IMR-90 (cell line): ENCODE measurements at regions not wholly inside any gene's neighbourhood (a gene's known extent, or its start where the extent isn't known, plus 50 kb on each side); places are given as distances from the start of the nearest gene placed in this dataset.

ENCODE experiments used
- ATAC-seq: fragments of 200-7000 bp; cut with Tn5 transposase; 2 replicates; pipeline ENCODE4 v1.9.1; 2020; ENCODE audit warnings: low read depth, mild to moderate bottlenecking, moderate library complexity
- BruUV-seq: library from RNA; stranded (reverse); fragments of 400-500 nt; replicated peaks from 2 replicates; lab custom pipeline; 2021; lab: Mats Ljungman, UMichigan
- CTCF ChIA-PET: fragments of 300-600 bp; formaldehyde crosslinking; extraction: SDS; loops from one replicate; lab custom pipeline; 2021; ENCODE audit warnings: antibody characterized with exemption; lab: Yijun Ruan, JAX
- POLR2A ChIA-PET: fragments of 300-600 bp; sonication (Branson Sonifier 250); formaldehyde crosslinking; loops from one replicate; lab custom pipeline; 2022; ENCODE audit warnings: antibody characterized with exemption; ENCODE audit not compliant: unreplicated experiment; lab: Charles Lee
- DNase-seq: peaks from one replicate; pipeline ENCODE4 v3.0.0; 2013
- H2AFZ ChIP-seq: replicated peaks from 2 replicates; pipeline ENCODE3; 2013; ENCODE audit warnings: low read length, mild to moderate bottlenecking; ENCODE audit not compliant: poor library complexity
- H2AK5ac ChIP-seq: 2 replicates; pipeline ENCODE4 v1.6.1; 2013; ENCODE audit warnings: low read depth, low read length, inconsistent platforms
- H2AK9ac ChIP-seq: replicated peaks from 2 replicates; pipeline ENCODE3; 2013; ENCODE audit warnings: mild to moderate bottlenecking, low read depth, low read length, moderate library complexity; ENCODE audit not compliant: poor library complexity
- H2BK120ac ChIP-seq: 2 replicates; pipeline ENCODE4 v1.6.1; 2013; ENCODE audit warnings: low read depth, low read length, inconsistent platforms
- H2BK15ac ChIP-seq: 3 replicates; pipeline ENCODE4 v1.6.1; 2013; ENCODE audit warnings: low read depth, low read length, inconsistent platforms
- H2BK20ac ChIP-seq: 2 replicates; pipeline ENCODE4 v1.6.1; 2013; ENCODE audit warnings: low read depth, mild to moderate bottlenecking, inconsistent platforms, low read length, moderate library complexity
- H2BK5ac ChIP-seq: 2 replicates; pipeline ENCODE4 v1.6.1; 2013; ENCODE audit warnings: mild to moderate bottlenecking, low read depth, low read length, inconsistent platforms; ENCODE audit not compliant: poor library complexity, severe bottlenecking
- H3K14ac ChIP-seq: replicated peaks from 2 replicates; pipeline ENCODE4 v1.6.1; 2013; ENCODE audit warnings: low read depth, low read length, inconsistent platforms
- H3K18ac ChIP-seq: 2 replicates; pipeline ENCODE4 v1.6.1; 2013; ENCODE audit warnings: low read depth, low read length, control low read depth
- H3K23ac ChIP-seq: 2 replicates; pipeline ENCODE4 v1.6.1; 2013; ENCODE audit warnings: low read depth, low read length, inconsistent platforms
- H3K27ac ChIP-seq: 2 replicates; pipeline ENCODE4 v1.5.1; 2013; ENCODE audit warnings: mild to moderate bottlenecking, control low read depth, low read length; ENCODE audit not compliant: insufficient read depth
- H3K27me3 ChIP-seq: 2 replicates; pipeline ENCODE4 v1.6.1; 2013; ENCODE audit warnings: low read length; ENCODE audit not compliant: control insufficient read depth, insufficient read depth
- H3K36me3 ChIP-seq: 2 replicates; pipeline ENCODE4 v1.6.1; 2013; ENCODE audit warnings: low read length, mixed read lengths; ENCODE audit not compliant: control insufficient read depth, insufficient read depth
- H3K4ac ChIP-seq: 2 replicates; pipeline ENCODE4 v1.6.1; 2013; ENCODE audit warnings: low read depth, low read length, inconsistent platforms
- H3K4me1 ChIP-seq: 2 replicates; pipeline ENCODE4 v1.6.1; 2013; ENCODE audit warnings: low read length, mixed read lengths; ENCODE audit not compliant: control insufficient read depth, insufficient read depth
- H3K4me2 ChIP-seq: 2 replicates; pipeline ENCODE4 v1.6.1; 2013; ENCODE audit warnings: low read depth, mild to moderate bottlenecking, control low read depth, low read length, moderate library complexity
- H3K4me3 ChIP-seq: 2 replicates; pipeline ENCODE4 v1.5.1; 2013; ENCODE audit warnings: low read depth, mild to moderate bottlenecking, control low read depth, low read length, moderate library complexity; ENCODE audit not compliant: insufficient read depth
- H3K56ac ChIP-seq: 2 replicates; pipeline ENCODE4 v1.6.1; 2013; ENCODE audit warnings: low read length, inconsistent platforms; ENCODE audit not compliant: insufficient read depth; ENCODE audit errors: extremely low read depth
- H3K79me1 ChIP-seq, 2 experiments: 2 replicates each; pipeline ENCODE4 v1.6.1; 2013; ENCODE audit warnings: low read length in 2 of 2, inconsistent platforms in 1 of 2, low read depth in 1 of 2
- H3K9ac ChIP-seq: 2 replicates; pipeline ENCODE4 v1.6.1; 2013; ENCODE audit warnings: low read depth, low read length, control low read depth
- H3K9me1 ChIP-seq: 2 replicates; pipeline ENCODE4 v1.6.1; 2013; ENCODE audit warnings: low read length, inconsistent platforms; ENCODE audit not compliant: insufficient read depth
- H3K9me3 ChIP-seq: 2 replicates; pipeline ENCODE4 v1.6.1; 2013; ENCODE audit warnings: low read length; ENCODE audit not compliant: control insufficient read depth, insufficient read depth
- H4K20me1 ChIP-seq: 2 replicates; pipeline ENCODE4 v1.6.1; 2013; ENCODE audit warnings: low read length, inconsistent platforms; ENCODE audit not compliant: insufficient read depth
- H4K5ac ChIP-seq: 2 replicates; pipeline ENCODE4 v1.6.1; 2013; ENCODE audit warnings: mild to moderate bottlenecking, low read depth, low read length, control low read depth
- H4K8ac ChIP-seq, 2 experiments: 2 replicates each; pipeline ENCODE4 v1.6.1; 2013; ENCODE audit warnings: low read depth in 2 of 2, low read length in 2 of 2, control low read depth in 1 of 2, inconsistent platforms in 1 of 2
- H4K91ac ChIP-seq: 2 replicates; pipeline ENCODE4 v1.6.1; 2013; ENCODE audit warnings: low read depth, low read length, inconsistent platforms; ENCODE audit not compliant: insufficient read depth
- BHLHE40 ChIP-seq: fragments of 150-350 bp; IDR thresholded peaks from 2 replicates; pipeline ENCODE4 v1.6.1; 2016; ENCODE audit warnings: mild to moderate bottlenecking, low read depth, low read length
- CEBPB ChIP-seq: IDR thresholded peaks from 2 replicates; pipeline ENCODE4 v1.6.1; 2012; ENCODE audit warnings: low read depth, low read length, improper control_type of control experiment
- ELK1 ChIP-seq: fragments of 150-350 bp; IDR thresholded peaks from 2 replicates; pipeline ENCODE4 v1.6.1; 2016; ENCODE audit warnings: low read depth, mild to moderate bottlenecking, low read length, moderate library complexity, borderline replicate concordance
- RCOR1 ChIP-seq: IDR thresholded peaks from 2 replicates; pipeline ENCODE4 v1.6.1; 2012; ENCODE audit warnings: mild to moderate bottlenecking, low read length, improper control_type of control experiment; ENCODE audit not compliant: insufficient replicate concordance
- WGBS, 2 experiments: methylation state at CpG; one replicate each; pipeline versions ENCODE4 v1.1.5 to v1.1.7; 2013; ENCODE audit warnings: missing lambda C conversion rate in 2 of 2; ENCODE audit not compliant: insufficient read length in 1 of 2; ENCODE audit errors: extremely low coverage in 2 of 2; 5-methylcytosine and 5-hydroxymethylcytosine counted together
- dilution Hi-C: fragments of 300-500 bp; cut with HindIII; formaldehyde crosslinking; loops from one replicate; pipeline ENCODE4 v1.14.3; 2018; ENCODE audit warnings: low sequenced_read_pairs; ENCODE audit not compliant: unreplicated experiment
- in situ Hi-C: fragments of 300-500 bp; cut with MboI; formaldehyde crosslinking; loops from 3 replicates; pipeline ENCODE4 v1.14.3; 2019; ENCODE audit warnings: low sequenced_read_pairs, inconsistent platforms, mixed read lengths
- intact Hi-C: fragments of 100-400 bp; cut with micrococcal nuclease; formaldehyde crosslinking; loops from 2 replicates; pipeline ENCODE4 v1.10.0; 2022

DNA sequence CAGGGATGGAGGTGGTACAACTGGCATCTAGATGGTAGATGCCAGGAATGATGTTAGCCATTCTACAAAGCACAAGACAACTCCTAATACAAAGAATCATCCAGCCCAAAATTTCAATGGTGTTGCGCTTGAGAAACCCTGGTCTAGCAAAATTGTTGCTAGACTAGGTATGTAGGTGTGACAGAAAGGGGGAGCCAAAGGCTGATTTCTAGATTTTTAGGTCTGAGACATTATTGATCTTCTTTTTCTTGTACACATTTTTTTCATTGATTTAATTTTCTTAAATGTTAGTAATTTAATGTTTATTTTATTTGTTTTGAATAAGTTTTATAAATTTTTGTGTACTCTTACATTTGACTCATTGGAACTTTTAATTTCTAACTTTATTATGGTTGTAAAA, 216.4 kb downstream of the FSIP2 start:
- no peak overlapping the region for H3K27ac ChIP-seq
- H3K14ac ChIP-seq: no peak overlapping the region
- no peak for DNase-seq
- no peak overlapping the region for H3K4me3 ChIP-seq
- H2BK20ac ChIP-seq: no peak overlapping the region
- H3K79me1 ChIP-seq: no peaks in the 10 kb centered on the region
- H4K5ac ChIP-seq: no peak overlapping the region
- POLR2A ChIA-PET: no interaction called here
- H3K4me2 ChIP-seq: no peak overlapping the region
- BruUV-seq: no TSS peak
- no peak overlapping the region for H2AFZ ChIP-seq
- H2BK15ac ChIP-seq: no peak overlapping the region
- in situ Hi-C loops: no loop called here
- H3K9me3 ChIP-seq: no peaks in the 10 kb centered on the region
- H3K56ac ChIP-seq: no peak overlapping the region
- H4K20me1 ChIP-seq: no peaks in the 10 kb centered on the region
- H3K36me3 ChIP-seq: no peaks in the 10 kb centered on the region
- WGBS, 2 experiments: no CpG with 5 or more reads among the region's 1 CpG
- ATAC-seq: no peak
- H3K23ac ChIP-seq: no peak overlapping the region
- H2AK5ac ChIP-seq: no peak overlapping the region
- H2BK5ac ChIP-seq: no peak overlapping the region
- H3K4ac ChIP-seq: no peak overlapping the region
- intact Hi-C loops: no loop called here
- no peak overlapping the region for H4K91ac ChIP-seq
- CTCF ChIA-PET: no interaction called here
- H3K9ac ChIP-seq: no peak overlapping the region
- H2BK120ac ChIP-seq: no peak overlapping the region
- H4K8ac ChIP-seq: no peak overlapping the region
- TF ChIP-seq BHLHE40 (no peak), RCOR1 (no peak), ELK1 (no peak), CEBPB (no peak)
- dilution Hi-C loops: no loop called here
- H2AK9ac ChIP-seq: no peak overlapping the region
- H3K27me3 ChIP-seq: no peaks in the 10 kb centered on the region
- H3K9me1 ChIP-seq: no peaks in the 10 kb centered on the region
- H3K18ac ChIP-seq: no peak overlapping the region
- H3K4me1 ChIP-seq: no peaks in the 10 kb centered on the region
